Calu3 (cell line): ENCODE measurements at regions not wholly inside any gene's neighbourhood (a gene's known extent, or its start where the extent isn't known, plus 50 kb on each side); places are given as distances from the start of the nearest gene placed in this dataset.

Source experiments
- BruUV-seq: library from RNA; stranded (reverse); fragments of 400-500 nt; replicated peaks from 2 replicates; lab custom pipeline; 2021; lab: Mats Ljungman, UMichigan
- CTCF ChIA-PET: fragments of 300-600 bp; sonication (Branson Sonifier 250); formaldehyde crosslinking; loops from one replicate; lab custom pipeline; 2022; ENCODE audit warnings: antibody characterized with exemption; lab: Charles Lee
- DNase-seq: peaks from one replicate; pipeline ENCODE4 v3.0.0; 2022
- H3K27ac Mint-ChIP-seq: one replicate; pipeline ENCODE4 v1.8.0; 2022; ENCODE audit warnings: mixed read lengths; ENCODE audit not compliant: unreplicated experiment
- H3K27me3 Mint-ChIP-seq: one replicate; pipeline ENCODE4 v1.8.0; 2022; ENCODE audit warnings: mixed read lengths; ENCODE audit not compliant: unreplicated experiment
- H3K36me3 Mint-ChIP-seq: one replicate; pipeline ENCODE4 v1.8.0; 2022; ENCODE audit warnings: mild to moderate bottlenecking, moderate library complexity, mixed read lengths; ENCODE audit not compliant: insufficient read depth, unreplicated experiment
- H3K4me1 Mint-ChIP-seq: one replicate; pipeline ENCODE4 v1.8.0; 2022; ENCODE audit warnings: mild to moderate bottlenecking, low read depth, mixed read lengths; ENCODE audit not compliant: unreplicated experiment
- H3K4me3 Mint-ChIP-seq: one replicate; pipeline ENCODE4 v1.8.0; 2022; ENCODE audit warnings: mild to moderate bottlenecking, low read depth, moderate library complexity, mixed read lengths; ENCODE audit not compliant: unreplicated experiment
- H3K9me3 Mint-ChIP-seq: one replicate; pipeline ENCODE4 v1.8.0; 2022; ENCODE audit warnings: low read depth, mixed read lengths; ENCODE audit not compliant: unreplicated experiment
- CTCF ChIP-seq: fragments of 200-600 bp; IDR thresholded peaks from one replicate; pipeline ENCODE4 v1.8.0; 2022; ENCODE audit warnings: antibody characterized with exemption; ENCODE audit not compliant: unreplicated experiment
- intact Hi-C: fragments of 100-400 bp; cut with micrococcal nuclease; formaldehyde crosslinking; loops from one replicate; pipeline ENCODE4 v1.10.0; 2022; ENCODE audit not compliant: unreplicated experiment

DNA sequence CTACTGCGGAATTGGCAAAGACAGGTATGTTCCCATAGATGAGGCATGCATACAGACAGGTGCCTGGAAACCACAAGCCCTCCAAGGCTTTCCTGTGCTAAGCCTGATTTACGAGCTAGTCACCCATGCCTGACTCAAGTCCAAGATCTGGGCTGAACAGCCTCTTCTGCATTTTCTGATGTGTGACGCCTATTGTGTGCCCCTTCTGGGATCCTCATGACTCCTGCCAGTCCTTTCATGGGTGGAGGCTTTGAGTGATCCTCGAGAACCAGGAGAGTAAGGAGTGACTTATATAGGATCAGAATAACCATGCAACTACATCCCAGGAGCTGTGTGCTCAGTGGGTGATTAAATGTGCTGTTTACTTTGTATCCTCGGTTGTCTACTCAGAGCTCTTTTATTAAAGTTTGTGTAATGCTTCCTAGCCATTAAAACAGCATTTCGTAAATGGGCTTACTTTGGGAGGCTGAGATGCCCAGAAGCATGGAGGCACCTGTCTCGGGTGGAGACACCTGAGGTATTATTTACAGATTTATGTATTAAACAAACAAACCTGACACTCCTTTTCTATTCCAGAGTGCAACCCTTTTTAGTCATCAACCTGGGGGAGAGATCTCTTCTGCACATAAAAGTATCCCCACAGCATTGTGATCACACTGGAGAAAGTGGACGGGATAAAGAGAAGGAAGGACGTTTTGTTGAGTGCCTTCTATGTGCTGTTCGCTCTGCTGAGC, 373.0 kb upstream of the DYNLRB2 start:
- TF ChIP-seq CTCF = no peak
- H3K9me3 Mint-ChIP-seq = peaks cover 6% of the 10 kb centered on the region
- intact Hi-C loops = no loop called here
- no peaks in the 10 kb centered on the region for H3K27me3 Mint-ChIP-seq
- no peak overlapping the region for H3K27ac Mint-ChIP-seq
- H3K36me3 Mint-ChIP-seq = no peaks in the 10 kb centered on the region
- BruUV-seq = no TSS peak
- H3K4me3 Mint-ChIP-seq = no peak overlapping the region
- DNase-seq = no peak
- CTCF ChIA-PET = no interaction called here
- H3K4me1 Mint-ChIP-seq = no peaks in the 10 kb centered on the region

DNA sequence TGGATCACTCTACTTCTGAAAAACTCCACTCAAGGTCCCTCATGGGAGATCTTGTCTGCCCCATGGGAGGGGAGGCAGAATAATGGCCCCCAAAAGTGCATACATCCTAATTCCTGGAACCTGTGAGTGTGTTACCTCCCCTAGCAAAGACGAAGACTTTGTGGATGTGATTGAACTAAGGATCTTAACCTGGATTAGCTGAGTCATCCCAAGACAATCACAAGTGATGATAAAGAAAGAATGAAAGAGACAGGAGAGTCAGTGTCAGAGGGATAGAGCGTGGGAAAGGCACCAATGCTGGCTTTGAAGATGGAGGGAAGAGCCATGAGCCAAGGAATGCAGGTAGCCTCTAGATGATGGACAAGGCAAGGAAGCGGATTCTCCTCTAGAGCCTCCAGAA, 374.7 kb upstream of the DYNLRB2 start:
- Mint-ChIP-seq H3K36me3 (no peaks in the 10 kb centered on the region), H3K4me3 (no peak overlapping the region), H3K4me1 (no peaks in the 10 kb centered on the region), H3K27ac (no peak overlapping the region), H3K27me3 (no peaks in the 10 kb centered on the region), H3K9me3 (peaks cover 6% of the 10 kb centered on the region)
- BruUV-seq = no TSS peak
- no peak for DNase-seq
- TF ChIP-seq CTCF = no peak
- intact Hi-C loops = no loop called here
- CTCF ChIA-PET = no interaction called here

DNA sequence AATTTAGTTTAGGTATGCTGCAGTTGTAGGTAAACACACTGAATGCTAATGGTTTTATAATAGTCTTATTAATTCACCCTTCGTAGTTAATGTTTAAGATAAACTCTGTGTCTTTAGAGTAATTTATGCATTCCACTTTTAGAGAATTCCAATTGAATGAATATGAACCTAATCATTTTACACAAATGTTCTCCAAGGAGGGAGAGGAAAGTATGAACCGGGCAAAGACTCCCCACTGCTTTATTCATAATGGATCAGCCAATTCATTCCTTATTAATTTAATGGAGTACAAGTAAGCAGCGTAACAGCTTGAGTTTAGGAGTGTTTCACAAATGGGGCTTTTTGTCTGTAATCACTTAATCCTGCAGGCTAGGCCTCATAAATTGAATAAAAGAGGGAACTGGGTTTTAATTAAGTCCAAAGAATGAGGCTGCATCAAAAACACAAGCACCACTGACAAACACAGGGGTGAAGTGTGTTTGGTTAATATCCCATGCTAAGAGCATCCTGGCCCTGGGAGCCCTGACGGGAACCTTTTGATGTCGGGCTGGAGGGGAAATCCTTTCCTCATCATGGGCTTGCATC, 375.7 kb upstream of the DYNLRB2 start:
- no TSS peak for BruUV-seq
- intact Hi-C loops = no loop called here

GRCh38 chr16:80163339-80163738, 377.5 kb upstream of the DYNLRB2 start:
- H3K27ac Mint-ChIP-seq = no peak overlapping the region
- H3K36me3 Mint-ChIP-seq = no peaks in the 10 kb centered on the region
- no TSS peak for BruUV-seq
- DNase-seq = no peak
- CTCF ChIA-PET = no interaction called here
- no peaks in the 10 kb centered on the region for H3K27me3 Mint-ChIP-seq
- TF ChIP-seq CTCF = no peak
- no peaks in the 10 kb centered on the region for H3K4me1 Mint-ChIP-seq
- H3K9me3 Mint-ChIP-seq = peaks cover 4% of the 10 kb centered on the region
- H3K4me3 Mint-ChIP-seq = no peak overlapping the region
- intact Hi-C loops = no loop called here

More for the DNA sequence above, 375.7 kb upstream of the DYNLRB2 start:
- no peak overlapping the region for H3K4me3 Mint-ChIP-seq
- H3K27me3 Mint-ChIP-seq = no peaks in the 10 kb centered on the region
- H3K27ac Mint-ChIP-seq = no peak overlapping the region
- CTCF ChIA-PET = no interaction called here
- peaks cover 4% of the 10 kb centered on the region for H3K9me3 Mint-ChIP-seq
- DNase-seq = no peak
- H3K36me3 Mint-ChIP-seq = no peaks in the 10 kb centered on the region
- TF ChIP-seq CTCF = no peak
- no peaks in the 10 kb centered on the region for H3K4me1 Mint-ChIP-seq
